Uterus (tissue), 2 donors: ENCODE measurements at regions not wholly inside any gene's neighbourhood (a gene's known extent, or its start where the extent isn't known, plus 50 kb on each side); places are given as distances from the start of the nearest gene placed in this dataset.

ENCODE experiments used
- POLR2A ChIP-seq, 2 donors: fragments of 450-650 bp; IDR thresholded peaks; one replicate each; pipeline ENCODE4 v1.6.1; 2016; ENCODE audit warnings: antibody characterized with exemption in 2 of 2, mild to moderate bottlenecking in 1 of 2, moderate library complexity in 1 of 2
- TF ChIP-seq, protein P1 (sequence below), 4 experiments: fragments of 200-600 bp in 2 of 4; fragments of 450-650 bp in 2 of 4; sonication (generic) in 2 of 4; IDR thresholded peaks; one replicate each; pipeline ENCODE4 v1.5.1; 2016 to 2019; ENCODE audit warnings: antibody characterized with exemption in 4 of 4, mild to moderate bottlenecking in 2 of 4, moderate library complexity in 1 of 4

- TF ChIP-seq, protein P1, sequence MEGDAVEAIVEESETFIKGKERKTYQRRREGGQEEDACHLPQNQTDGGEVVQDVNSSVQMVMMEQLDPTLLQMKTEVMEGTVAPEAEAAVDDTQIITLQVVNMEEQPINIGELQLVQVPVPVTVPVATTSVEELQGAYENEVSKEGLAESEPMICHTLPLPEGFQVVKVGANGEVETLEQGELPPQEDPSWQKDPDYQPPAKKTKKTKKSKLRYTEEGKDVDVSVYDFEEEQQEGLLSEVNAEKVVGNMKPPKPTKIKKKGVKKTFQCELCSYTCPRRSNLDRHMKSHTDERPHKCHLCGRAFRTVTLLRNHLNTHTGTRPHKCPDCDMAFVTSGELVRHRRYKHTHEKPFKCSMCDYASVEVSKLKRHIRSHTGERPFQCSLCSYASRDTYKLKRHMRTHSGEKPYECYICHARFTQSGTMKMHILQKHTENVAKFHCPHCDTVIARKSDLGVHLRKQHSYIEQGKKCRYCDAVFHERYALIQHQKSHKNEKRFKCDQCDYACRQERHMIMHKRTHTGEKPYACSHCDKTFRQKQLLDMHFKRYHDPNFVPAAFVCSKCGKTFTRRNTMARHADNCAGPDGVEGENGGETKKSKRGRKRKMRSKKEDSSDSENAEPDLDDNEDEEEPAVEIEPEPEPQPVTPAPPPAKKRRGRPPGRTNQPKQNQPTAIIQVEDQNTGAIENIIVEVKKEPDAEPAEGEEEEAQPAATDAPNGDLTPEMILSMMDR (IDR thresholded peaks at IDR 0.05): no peak
- no peak for TF ChIP-seq POLR2A (IDR thresholded peaks at IDR 0.05)
Measured at GRCh38 chr2:4047961-4048891, 344.9 kb downstream of the DCDC2C start.
